ENCODE measurements at regions not wholly inside any gene's neighbourhood (a gene's known extent, or its start where the extent isn't known, plus 50 kb on each side); places are given as distances from the start of the nearest gene placed in this dataset.

GRCh38 chr10:131758939-131759301 is 141.9 kb upstream of the PPP2R2D start:
- no peak for TF ChIP-seq POLR2A (IDR thresholded peaks at IDR 0.05)
- TF ChIP-seq, protein P1, sequence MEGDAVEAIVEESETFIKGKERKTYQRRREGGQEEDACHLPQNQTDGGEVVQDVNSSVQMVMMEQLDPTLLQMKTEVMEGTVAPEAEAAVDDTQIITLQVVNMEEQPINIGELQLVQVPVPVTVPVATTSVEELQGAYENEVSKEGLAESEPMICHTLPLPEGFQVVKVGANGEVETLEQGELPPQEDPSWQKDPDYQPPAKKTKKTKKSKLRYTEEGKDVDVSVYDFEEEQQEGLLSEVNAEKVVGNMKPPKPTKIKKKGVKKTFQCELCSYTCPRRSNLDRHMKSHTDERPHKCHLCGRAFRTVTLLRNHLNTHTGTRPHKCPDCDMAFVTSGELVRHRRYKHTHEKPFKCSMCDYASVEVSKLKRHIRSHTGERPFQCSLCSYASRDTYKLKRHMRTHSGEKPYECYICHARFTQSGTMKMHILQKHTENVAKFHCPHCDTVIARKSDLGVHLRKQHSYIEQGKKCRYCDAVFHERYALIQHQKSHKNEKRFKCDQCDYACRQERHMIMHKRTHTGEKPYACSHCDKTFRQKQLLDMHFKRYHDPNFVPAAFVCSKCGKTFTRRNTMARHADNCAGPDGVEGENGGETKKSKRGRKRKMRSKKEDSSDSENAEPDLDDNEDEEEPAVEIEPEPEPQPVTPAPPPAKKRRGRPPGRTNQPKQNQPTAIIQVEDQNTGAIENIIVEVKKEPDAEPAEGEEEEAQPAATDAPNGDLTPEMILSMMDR (IDR thresholded peaks at IDR 0.05) = no peak
